ENCODE measurements at regions not wholly inside any gene's neighbourhood (a gene's known extent, or its start where the extent isn't known, plus 50 kb on each side); places are given as distances from the start of the nearest gene placed in this dataset.

DNA sequence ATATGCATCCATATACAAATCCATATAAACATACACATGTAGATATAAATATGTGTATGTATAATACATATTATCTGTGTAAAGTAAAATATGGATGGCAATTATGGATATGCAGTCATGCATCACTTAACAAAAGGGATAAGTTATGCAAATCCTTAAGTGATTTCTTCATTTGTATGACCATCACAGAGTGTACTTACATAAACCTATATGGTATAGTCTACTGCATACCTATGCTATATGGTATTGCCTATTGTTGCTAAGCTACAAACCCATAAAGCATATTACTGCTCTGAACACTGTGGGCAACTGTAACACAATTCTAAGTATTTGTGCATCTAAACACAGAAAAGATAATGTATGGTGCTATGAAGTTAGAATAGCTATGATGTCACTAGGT, 227.2 kb downstream of the SLC6A15 start:
- no peak for ATAC-seq (ENCODE audit: low FRiP score)
- H3K4me3 ChIP-seq (ENCODE audit: low read length in 2 of 2): no peak overlapping the region
- H3K36me3 ChIP-seq (ENCODE audit: control insufficient read depth in 1 of 2, insufficient read depth in 2 of 2, low read length in 1 of 2): no peaks in the 10 kb centered on the region

DNA sequence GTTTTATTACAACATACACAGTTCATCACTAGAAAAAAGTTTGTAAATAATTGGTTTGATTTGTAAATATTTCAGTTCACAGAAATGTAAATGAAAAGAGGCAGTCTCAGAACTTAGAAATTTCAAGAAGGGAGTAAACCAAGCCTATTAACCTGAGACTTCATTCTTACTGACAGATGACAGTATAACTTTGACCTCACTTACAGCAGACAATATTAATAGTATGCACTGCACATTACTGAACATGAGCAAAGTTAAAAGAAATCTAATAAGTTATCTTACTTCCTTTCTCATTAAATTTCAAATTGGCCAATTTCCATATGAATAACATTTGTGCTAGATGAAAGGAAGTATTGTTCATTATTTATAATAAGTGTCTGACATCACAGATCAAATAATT, 235.8 kb downstream of the SLC6A15 start:
- H3K4me1 ChIP-seq (ENCODE audit: control insufficient read depth in 1 of 2, insufficient read depth in 2 of 2, low read length in 2 of 2): no peaks in the 10 kb centered on the region
- H3K9me3 ChIP-seq (ENCODE audit: control insufficient read depth, low read length): no peaks in the 10 kb centered on the region
- intact Hi-C loops (cut with DNase I): no loop called here
- no peaks in the 10 kb centered on the region for H3K36me3 ChIP-seq (ENCODE audit: control insufficient read depth in 1 of 2, insufficient read depth in 2 of 2, low read length in 1 of 2)
- H3K27me3 ChIP-seq (ENCODE audit: control insufficient read depth in 1 of 2, insufficient read depth in 2 of 2, low read length in 1 of 2): no peaks in the 10 kb centered on the region
- no peak overlapping the region for H3K4me3 ChIP-seq (ENCODE audit: low read length in 2 of 2)
- ATAC-seq (ENCODE audit: low FRiP score): no peak
- no peak for DNase-seq
- H3K27ac ChIP-seq (ENCODE audit: low read depth in 1 of 2, low read length in 2 of 2): no peak overlapping the region

More for the DNA sequence above, 227.2 kb downstream of the SLC6A15 start:
- H3K4me1 ChIP-seq (ENCODE audit: control insufficient read depth in 1 of 2, insufficient read depth in 2 of 2, low read length in 2 of 2): no peaks in the 10 kb centered on the region
- no peak overlapping the region for H3K27ac ChIP-seq (ENCODE audit: low read depth in 1 of 2, low read length in 2 of 2)
- no peak for DNase-seq
- no peaks in the 10 kb centered on the region for H3K9me3 ChIP-seq (ENCODE audit: control insufficient read depth, low read length)
- H3K27me3 ChIP-seq (ENCODE audit: control insufficient read depth in 1 of 2, insufficient read depth in 2 of 2, low read length in 1 of 2): no peaks in the 10 kb centered on the region
- intact Hi-C loops (cut with DNase I): no loop called here

DNA sequence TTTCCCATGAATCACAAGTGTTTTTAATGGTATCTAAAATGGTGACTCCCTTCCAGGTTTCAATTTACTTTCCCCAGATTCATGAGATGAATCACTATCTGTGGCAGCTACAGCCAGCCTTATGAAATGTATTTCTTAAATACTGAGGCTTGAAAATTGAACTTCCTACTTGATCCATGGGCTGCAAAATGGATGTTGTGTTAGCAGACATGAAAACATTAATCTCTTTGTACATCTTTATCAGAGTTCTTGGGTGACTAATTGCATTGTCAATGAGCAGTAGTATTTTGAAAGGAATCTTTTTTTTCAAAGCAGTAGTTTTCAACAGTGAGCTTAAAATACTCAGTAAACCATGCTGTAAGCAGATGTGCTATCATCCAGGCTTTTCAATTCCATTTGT, 250.8 kb downstream of the SLC6A15 start:
- Histone ChIP-seq H3K27me3 (ENCODE audit: control insufficient read depth in 1 of 2, insufficient read depth in 2 of 2, low read length in 1 of 2) (no peaks in the 10 kb centered on the region), H3K9me3 (ENCODE audit: control insufficient read depth, low read length) (no peaks in the 10 kb centered on the region), H3K36me3 (ENCODE audit: control insufficient read depth in 1 of 2, insufficient read depth in 2 of 2, low read length in 1 of 2) (no peaks in the 10 kb centered on the region), H3K27ac (ENCODE audit: low read depth in 1 of 2, low read length in 2 of 2) (no peak overlapping the region), H3K4me3 (ENCODE audit: low read length in 2 of 2) (no peak overlapping the region), H3K4me1 (ENCODE audit: control insufficient read depth in 1 of 2, insufficient read depth in 2 of 2, low read length in 2 of 2) (no peaks in the 10 kb centered on the region)
- ATAC-seq (ENCODE audit: low FRiP score): no peak
- intact Hi-C loops (cut with DNase I): no loop called here
- no peak for DNase-seq

DNA sequence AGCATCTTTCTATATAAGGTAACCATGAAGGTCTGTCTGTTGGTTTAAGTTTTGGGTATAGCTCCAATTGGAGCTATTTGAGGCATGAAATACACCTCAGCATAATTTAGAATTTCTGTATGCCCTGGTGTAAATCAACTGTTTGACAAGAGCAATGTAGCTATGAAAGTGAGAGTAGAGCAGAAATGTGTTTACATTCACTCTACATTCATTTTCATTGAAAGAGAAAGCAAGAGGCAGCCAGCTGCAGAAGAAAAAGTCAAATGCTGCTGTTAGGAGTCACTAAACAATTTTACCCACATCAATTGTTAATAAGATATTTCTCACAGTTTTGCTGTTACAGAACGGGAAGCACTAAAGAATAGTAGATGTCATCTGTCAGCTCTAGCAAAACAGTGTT, 252.5 kb downstream of the SLC6A15 start:
- Histone ChIP-seq H3K4me1 (ENCODE audit: control insufficient read depth in 1 of 2, insufficient read depth in 2 of 2, low read length in 2 of 2) (no peaks in the 10 kb centered on the region), H3K36me3 (ENCODE audit: control insufficient read depth in 1 of 2, insufficient read depth in 2 of 2, low read length in 1 of 2) (no peaks in the 10 kb centered on the region), H3K27me3 (ENCODE audit: control insufficient read depth in 1 of 2, insufficient read depth in 2 of 2, low read length in 1 of 2) (no peaks in the 10 kb centered on the region), H3K9me3 (ENCODE audit: control insufficient read depth, low read length) (no peaks in the 10 kb centered on the region), H3K27ac (ENCODE audit: low read depth in 1 of 2, low read length in 2 of 2) (no peak overlapping the region), H3K4me3 (ENCODE audit: low read length in 2 of 2) (no peak overlapping the region)
- no peak for ATAC-seq (ENCODE audit: low FRiP score)
- WGBS, 2 donors: 18 to 26% methylated on average over 1 of the region's 1 CpG
- intact Hi-C loops (cut with DNase I): no loop called here
- DNase-seq: no peak

DNA sequence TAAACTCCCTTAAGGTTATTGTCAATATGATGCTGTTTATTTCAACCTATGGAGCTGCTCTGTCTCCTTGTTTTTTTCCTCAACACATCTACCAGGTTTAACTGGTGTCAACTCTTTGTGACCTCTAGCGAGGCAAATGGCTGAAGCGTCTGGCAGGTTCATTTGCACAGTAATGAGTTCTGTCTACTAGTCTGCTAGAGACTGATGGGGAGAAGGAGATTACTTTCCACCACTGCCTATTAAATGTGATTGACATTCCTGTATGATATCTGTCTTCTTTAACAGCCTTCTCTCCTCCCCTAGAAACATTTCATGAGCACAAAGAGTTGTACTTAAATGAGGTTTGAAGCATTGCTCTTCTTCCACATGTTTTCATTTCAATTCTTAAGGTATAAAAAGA, 253.7 kb downstream of the SLC6A15 start:
- H3K4me3 ChIP-seq (ENCODE audit: low read length in 2 of 2): no peak overlapping the region
- H3K27me3 ChIP-seq (ENCODE audit: control insufficient read depth in 1 of 2, insufficient read depth in 2 of 2, low read length in 1 of 2): no peaks in the 10 kb centered on the region
- WGBS, 2 donors: 65 to 66% methylated on average over 2 of the region's 2 CpGs
- no peaks in the 10 kb centered on the region for H3K36me3 ChIP-seq (ENCODE audit: control insufficient read depth in 1 of 2, insufficient read depth in 2 of 2, low read length in 1 of 2)
- no peak overlapping the region for H3K27ac ChIP-seq (ENCODE audit: low read depth in 1 of 2, low read length in 2 of 2)
- intact Hi-C loops (cut with DNase I): no loop called here
- ATAC-seq (ENCODE audit: low FRiP score) (no peak), DNase-seq (no peak)
- H3K9me3 ChIP-seq (ENCODE audit: control insufficient read depth, low read length): no peaks in the 10 kb centered on the region
- H3K4me1 ChIP-seq (ENCODE audit: control insufficient read depth in 1 of 2, insufficient read depth in 2 of 2, low read length in 2 of 2): no peaks in the 10 kb centered on the region

DNA sequence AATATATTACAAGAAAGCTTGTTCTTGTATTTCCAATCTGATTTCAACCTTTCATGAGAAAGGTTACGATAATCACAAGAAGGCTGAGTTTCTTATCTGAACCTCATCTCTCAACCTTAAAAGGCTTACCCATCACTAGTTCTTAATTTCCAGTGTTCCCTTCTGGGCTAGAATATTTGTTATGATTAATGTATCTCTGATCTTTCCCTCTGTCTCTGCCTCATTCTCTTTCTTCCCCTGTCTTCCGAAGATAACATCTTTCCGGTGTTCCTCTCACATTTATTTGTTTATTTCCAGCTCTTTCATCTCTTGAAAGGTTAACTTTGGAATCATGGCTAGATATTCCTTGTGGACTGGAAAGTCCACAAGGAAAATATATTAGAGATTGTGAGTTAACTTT, 255.9 kb downstream of the SLC6A15 start:
- Histone ChIP-seq H3K27me3 (ENCODE audit: control insufficient read depth in 1 of 2, insufficient read depth in 2 of 2, low read length in 1 of 2) (no peaks in the 10 kb centered on the region), H3K27ac (ENCODE audit: low read depth in 1 of 2, low read length in 2 of 2) (no peak overlapping the region), H3K9me3 (ENCODE audit: control insufficient read depth, low read length) (no peaks in the 10 kb centered on the region), H3K4me3 (ENCODE audit: low read length in 2 of 2) (no peak overlapping the region), H3K36me3 (ENCODE audit: control insufficient read depth in 1 of 2, insufficient read depth in 2 of 2, low read length in 1 of 2) (no peaks in the 10 kb centered on the region), H3K4me1 (ENCODE audit: control insufficient read depth in 1 of 2, insufficient read depth in 2 of 2, low read length in 2 of 2) (no peaks in the 10 kb centered on the region)
- DNase-seq (no peak), ATAC-seq (ENCODE audit: low FRiP score) (no peak)
- intact Hi-C loops (cut with DNase I): no loop called here
- 37% methylated on average over 3 of the region's 3 CpGs for WGBS, 2 donors

DNA sequence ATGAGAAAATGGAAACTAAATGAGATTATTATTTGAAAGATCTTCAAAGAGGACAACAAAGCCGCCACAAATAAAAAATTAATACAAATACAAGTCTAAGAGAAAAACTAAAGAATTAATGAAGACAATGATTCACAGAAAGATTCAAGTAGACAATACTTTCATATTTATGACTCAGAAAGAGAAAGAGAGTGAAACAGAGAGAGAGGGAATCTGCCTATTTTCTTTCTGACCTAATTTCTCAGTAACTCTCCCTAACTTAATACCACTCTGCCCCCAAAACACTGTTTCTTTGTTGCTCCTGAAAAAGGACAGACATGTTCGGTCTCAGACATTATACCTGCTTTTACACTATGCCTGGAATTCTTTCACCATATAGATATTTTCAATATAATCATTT, 259.1 kb downstream of the SLC6A15 start:
- H3K4me3 ChIP-seq (ENCODE audit: low read length in 2 of 2): no peak overlapping the region
- intact Hi-C loops (cut with DNase I): no loop called here
- H3K36me3 ChIP-seq (ENCODE audit: control insufficient read depth in 1 of 2, insufficient read depth in 2 of 2, low read length in 1 of 2): no peaks in the 10 kb centered on the region
- no peak overlapping the region for H3K27ac ChIP-seq (ENCODE audit: low read depth in 1 of 2, low read length in 2 of 2)
- 85 to 92% methylated on average over 2 of the region's 2 CpGs for WGBS, 2 donors
- H3K4me1 ChIP-seq (ENCODE audit: control insufficient read depth in 1 of 2, insufficient read depth in 2 of 2, low read length in 2 of 2): no peaks in the 10 kb centered on the region
- ATAC-seq (ENCODE audit: low FRiP score) (no peak), DNase-seq (no peak)
- H3K9me3 ChIP-seq (ENCODE audit: control insufficient read depth, low read length): no peaks in the 10 kb centered on the region
- H3K27me3 ChIP-seq (ENCODE audit: control insufficient read depth in 1 of 2, insufficient read depth in 2 of 2, low read length in 1 of 2): no peaks in the 10 kb centered on the region

DNA sequence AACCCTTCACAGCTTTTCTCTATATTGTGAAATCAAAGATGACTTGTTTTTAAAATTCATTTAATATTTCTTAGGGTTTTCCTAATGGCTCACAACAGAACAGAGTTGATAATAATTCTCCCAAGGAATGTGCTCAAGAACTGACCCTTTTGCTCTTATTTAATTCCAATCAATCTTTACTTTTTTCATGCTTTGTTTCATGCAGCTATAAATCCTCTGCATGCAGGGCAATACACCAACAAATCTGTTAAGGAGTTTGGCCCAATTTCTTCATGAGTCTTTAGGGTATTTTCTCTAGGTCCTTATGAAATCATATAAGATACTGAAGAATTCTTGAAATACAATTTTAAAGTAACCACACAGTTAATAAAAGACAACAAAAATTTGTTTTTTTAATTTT, 264.2 kb downstream of the SLC6A15 start:
- intact Hi-C loops (cut with DNase I): no loop called here
- Histone ChIP-seq H3K27ac (ENCODE audit: low read depth in 1 of 2, low read length in 2 of 2) (no peak overlapping the region), H3K4me3 (ENCODE audit: low read length in 2 of 2) (no peak overlapping the region), H3K9me3 (ENCODE audit: control insufficient read depth, low read length) (no peaks in the 10 kb centered on the region), H3K36me3 (ENCODE audit: control insufficient read depth in 1 of 2, insufficient read depth in 2 of 2, low read length in 1 of 2) (no peaks in the 10 kb centered on the region), H3K4me1 (ENCODE audit: control insufficient read depth in 1 of 2, insufficient read depth in 2 of 2, low read length in 2 of 2) (no peaks in the 10 kb centered on the region), H3K27me3 (ENCODE audit: control insufficient read depth in 1 of 2, insufficient read depth in 2 of 2, low read length in 1 of 2) (no peaks in the 10 kb centered on the region)
- no peak for DNase-seq
- no peak for ATAC-seq (ENCODE audit: low FRiP score)

DNA sequence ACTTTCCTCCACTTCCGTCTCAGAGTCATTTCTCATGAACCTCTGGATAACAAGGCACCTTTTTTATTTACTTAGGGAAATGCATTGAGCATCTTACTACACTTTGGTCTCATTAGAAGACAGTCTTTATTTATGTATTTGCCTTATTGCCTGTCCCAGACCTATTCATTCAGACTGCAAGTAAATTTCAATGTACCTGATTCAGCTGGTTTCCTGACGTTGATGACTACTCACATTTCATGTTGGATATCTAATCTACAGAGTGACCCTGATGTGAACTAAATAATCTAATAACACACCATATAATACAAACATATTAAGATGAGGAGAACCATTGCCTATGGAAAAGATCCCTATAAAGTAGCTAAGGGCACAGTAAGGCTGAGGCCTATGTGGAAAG, 267.7 kb downstream of the SLC6A15 start:
- intact Hi-C loops (cut with DNase I): no loop called here
- no peak overlapping the region for H3K4me3 ChIP-seq (ENCODE audit: low read length in 2 of 2)
- H3K27me3 ChIP-seq (ENCODE audit: control insufficient read depth in 1 of 2, insufficient read depth in 2 of 2, low read length in 1 of 2): no peaks in the 10 kb centered on the region
- ATAC-seq (ENCODE audit: low FRiP score) (no peak), DNase-seq (no peak)
- no peaks in the 10 kb centered on the region for H3K36me3 ChIP-seq (ENCODE audit: control insufficient read depth in 1 of 2, insufficient read depth in 2 of 2, low read length in 1 of 2)
- H3K9me3 ChIP-seq (ENCODE audit: control insufficient read depth, low read length): no peaks in the 10 kb centered on the region
- no peaks in the 10 kb centered on the region for H3K4me1 ChIP-seq (ENCODE audit: control insufficient read depth in 1 of 2, insufficient read depth in 2 of 2, low read length in 2 of 2)
- WGBS, 2 donors: 80 to 81% methylated on average over 2 of the region's 2 CpGs
- no peak overlapping the region for H3K27ac ChIP-seq (ENCODE audit: low read depth in 1 of 2, low read length in 2 of 2)

DNA sequence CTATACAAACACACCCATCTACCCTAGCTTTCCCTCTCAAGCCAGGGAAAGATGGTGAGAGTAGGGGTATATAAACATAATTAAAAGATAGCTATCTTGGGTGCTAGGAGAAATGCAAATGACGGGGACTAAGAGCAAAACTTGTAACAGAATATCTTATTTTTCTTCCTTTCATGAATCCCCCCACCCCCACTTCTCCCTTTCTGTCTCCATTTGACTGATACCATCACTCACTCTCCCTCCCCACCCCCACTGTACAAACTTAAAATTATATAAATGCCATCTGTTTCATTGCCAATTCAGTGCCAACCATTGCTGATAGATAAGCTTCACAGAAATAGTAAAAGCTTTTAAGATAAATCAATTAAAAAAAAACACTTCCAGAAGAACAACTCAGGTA, 268.6 kb downstream of the SLC6A15 start:
- intact Hi-C loops (cut with DNase I): no loop called here
- Histone ChIP-seq H3K27ac (ENCODE audit: low read depth in 1 of 2, low read length in 2 of 2) (no peak overlapping the region), H3K4me3 (ENCODE audit: low read length in 2 of 2) (no peak overlapping the region), H3K4me1 (ENCODE audit: control insufficient read depth in 1 of 2, insufficient read depth in 2 of 2, low read length in 2 of 2) (no peaks in the 10 kb centered on the region), H3K9me3 (ENCODE audit: control insufficient read depth, low read length) (no peaks in the 10 kb centered on the region), H3K27me3 (ENCODE audit: control insufficient read depth in 1 of 2, insufficient read depth in 2 of 2, low read length in 1 of 2) (no peaks in the 10 kb centered on the region), H3K36me3 (ENCODE audit: control insufficient read depth in 1 of 2, insufficient read depth in 2 of 2, low read length in 1 of 2) (no peaks in the 10 kb centered on the region)
- 78 to 91% methylated on average over 1 of the region's 1 CpG for WGBS, 2 donors
- DNase-seq (no peak), ATAC-seq (ENCODE audit: low FRiP score) (no peak)
